ENCODE measurements at regions not wholly inside any gene's neighbourhood (a gene's known extent, or its start where the extent isn't known, plus 50 kb on each side); places are given as distances from the start of the nearest gene placed in this dataset.

- Histone ChIP-seq H3K4me3 (no peak overlapping the region), H3K36me3 (no peaks in the 10 kb centered on the region), H3K9me3 (no peaks in the 10 kb centered on the region), H3K27me3 (no peaks in the 10 kb centered on the region), H3K27ac (replicated peaks in 1 of 4) (no peak overlapping the region), H3K4me1 (no peaks in the 10 kb centered on the region)
- DNase-seq (ENCODE audit: extremely low spot score): no peak
- TF ChIP-seq POLR2AphosphoS5 (IDR thresholded peaks at IDR 0.05) (no peak), EP300 (IDR thresholded peaks at IDR 0.05) (no peak), POLR2A (IDR thresholded peaks at IDR 0.05; ENCODE audit: low read depth) (no peak), CTCF (IDR thresholded peaks at IDR 0.05) (no peak)
- 90% methylated on average over 2 of the region's 2 CpGs for WGBS
- intact Hi-C loops (cut with DNase I): no loop called here
Measured at GRCh38 chr5:158537366-158537765, 562.4 kb downstream of the EBF1 start.

DNA sequence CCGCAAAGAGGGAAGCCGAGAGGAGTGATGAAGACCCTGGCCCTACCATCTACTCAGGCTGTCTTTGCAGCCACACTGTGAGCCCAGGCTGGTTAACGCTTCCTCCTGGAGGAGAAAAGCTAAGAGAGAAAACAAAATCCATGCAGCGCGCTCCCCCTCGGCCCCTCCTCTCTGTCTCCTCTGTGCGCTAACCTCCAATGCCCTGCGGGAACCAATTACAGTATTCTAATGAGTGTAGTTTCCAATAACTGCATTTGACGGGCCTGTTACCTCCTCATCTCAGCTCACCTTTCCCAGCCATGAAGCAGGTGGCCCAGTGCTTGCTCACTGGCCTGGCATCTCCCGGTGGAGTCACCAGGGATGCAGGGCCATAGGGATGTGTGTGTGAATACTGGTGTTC lies 565.5 kb downstream of the EBF1 start:
- Histone ChIP-seq H3K36me3 (no peaks in the 10 kb centered on the region), H3K4me3 (no peak overlapping the region), H3K27ac (replicated peaks in 1 of 4) (no peak overlapping the region), H3K9me3 (no peaks in the 10 kb centered on the region), H3K27me3 (no peaks in the 10 kb centered on the region), H3K4me1 (no peaks in the 10 kb centered on the region)
- TF ChIP-seq POLR2A (IDR thresholded peaks at IDR 0.05; ENCODE audit: low read depth) (no peak), CTCF (IDR thresholded peaks at IDR 0.05) (no peak)
- 96% methylated on average over 10 of the region's 10 CpGs for WGBS
- intact Hi-C loops (cut with DNase I): no loop called here
- no peak for DNase-seq (ENCODE audit: extremely low spot score)

DNA sequence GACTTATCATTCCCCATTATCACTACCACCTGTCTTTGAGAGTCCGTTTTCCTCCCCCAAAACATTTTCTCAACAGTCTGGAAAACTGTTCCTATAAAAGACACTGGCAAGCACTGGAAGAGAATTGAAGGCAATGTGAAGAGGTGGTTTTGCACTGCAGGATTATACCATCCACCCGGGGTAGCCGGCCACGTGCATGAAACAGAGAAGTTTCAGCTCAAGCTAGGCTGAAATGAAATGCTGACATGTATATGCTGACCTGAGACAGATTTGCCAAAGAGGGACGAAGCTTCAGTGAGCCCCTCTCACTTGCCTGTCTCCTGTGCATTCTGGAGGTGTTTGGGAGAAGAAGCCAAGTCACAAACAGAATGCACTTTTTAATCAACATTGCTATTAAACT lies 567.0 kb downstream of the EBF1 start:
- Histone ChIP-seq H3K27me3 (no peaks in the 10 kb centered on the region), H3K36me3 (no peaks in the 10 kb centered on the region), H3K9me3 (no peaks in the 10 kb centered on the region), H3K4me1 (no peaks in the 10 kb centered on the region), H3K4me3 (no peak overlapping the region), H3K27ac (replicated peaks in 1 of 4) (no peak overlapping the region)
- intact Hi-C loops (cut with DNase I): no loop called here
- WGBS: 93% methylated on average over 5 of the region's 5 CpGs
- DNase-seq (ENCODE audit: extremely low spot score): no peak
- TF ChIP-seq POLR2AphosphoS5 (IDR thresholded peaks at IDR 0.05) (no peak), EP300 (IDR thresholded peaks at IDR 0.05) (no peak), POLR2A (IDR thresholded peaks at IDR 0.05; ENCODE audit: low read depth) (no peak), CTCF (IDR thresholded peaks at IDR 0.05) (no peak)

- intact Hi-C loops (cut with DNase I): no loop called here
- WGBS: 83% methylated on average over 2 of the region's 2 CpGs
- Histone ChIP-seq H3K4me3 (no peak overlapping the region), H3K27ac (replicated peaks in 1 of 4) (no peak overlapping the region), H3K9me3 (no peaks in the 10 kb centered on the region), H3K4me1 (no peaks in the 10 kb centered on the region), H3K27me3 (no peaks in the 10 kb centered on the region), H3K36me3 (no peaks in the 10 kb centered on the region)
- no peak for DNase-seq (ENCODE audit: extremely low spot score)
- TF ChIP-seq CTCF (IDR thresholded peaks at IDR 0.05): no peak
- no peak for TF ChIP-seq EP300 (IDR thresholded peaks at IDR 0.05)
- TF ChIP-seq POLR2AphosphoS5 (IDR thresholded peaks at IDR 0.05): no peak
- TF ChIP-seq POLR2A (IDR thresholded peaks at IDR 0.05; ENCODE audit: low read depth): no peak
Measured at GRCh38 chr5:158531860-158532259, 567.9 kb downstream of the EBF1 start.

- no peaks in the 10 kb centered on the region for H3K9me3 ChIP-seq
- peak; percentile 21 for DNase-seq (ENCODE audit: extremely low spot score)
- TF ChIP-seq POLR2A (IDR thresholded peaks at IDR 0.05; ENCODE audit: low read depth) (no peak), POLR2AphosphoS5 (IDR thresholded peaks at IDR 0.05) (no peak), CTCF (IDR thresholded peaks at IDR 0.05) (no peak), EP300 (IDR thresholded peaks at IDR 0.05) (no peak)
- no peak overlapping the region for H3K4me3 ChIP-seq
- H3K4me1 ChIP-seq: no peaks in the 10 kb centered on the region
- no peak overlapping the region for H3K27ac ChIP-seq (replicated peaks in 1 of 4)
- no peaks in the 10 kb centered on the region for H3K36me3 ChIP-seq
- no peaks in the 10 kb centered on the region for H3K27me3 ChIP-seq
- intact Hi-C loops (cut with DNase I): no loop called here
Measured at GRCh38 chr5:158530115-158530514, 569.6 kb downstream of the EBF1 start.

Measured in esophagus muscularis mucosa (tissue), 4 donors.